Tibial nerve (tissue), 4 donors: ENCODE measurements at regions not wholly inside any gene's neighbourhood (a gene's known extent, or its start where the extent isn't known, plus 50 kb on each side); places are given as distances from the start of the nearest gene placed in this dataset.

ENCODE experiments used
- CTCF ChIP-seq, 5 experiments: fragments of 200-600 bp in 3 of 5; fragments of 450-650 bp in 2 of 5; sonication (generic) in 3 of 5; IDR thresholded peaks; one replicate each; pipeline ENCODE4 v1.5.1; 2016 to 2019; ENCODE audit warnings: antibody characterized with exemption in 5 of 5, mild to moderate bottlenecking in 3 of 5, moderate library complexity in 2 of 5
- EP300 ChIP-seq, 2 donors: sonication (generic); formaldehyde crosslinking; IDR thresholded peaks; one replicate each; pipeline ENCODE4 v1.6.1; 2017; ENCODE audit warnings: antibody characterized with exemption in 2 of 2, mild to moderate bottlenecking in 1 of 2
- POLR2A ChIP-seq, 2 donors: fragments of 450-650 bp; IDR thresholded peaks; one replicate each; pipeline ENCODE4 v1.6.1; 2017; ENCODE audit warnings: antibody characterized with exemption in 2 of 2, mild to moderate bottlenecking in 2 of 2, moderate library complexity in 2 of 2

GRCh38 chr3:30112411-30112810, 494.0 kb upstream of the TGFBR2 start:
- TF ChIP-seq CTCF (IDR thresholded peaks at IDR 0.05) (no peak), POLR2A (IDR thresholded peaks at IDR 0.05) (no peak), EP300 (IDR thresholded peaks at IDR 0.05) (no peak)
